RWPE1 (cell line): ENCODE measurements at regions not wholly inside any gene's neighbourhood (a gene's known extent, or its start where the extent isn't known, plus 50 kb on each side); places are given as distances from the start of the nearest gene placed in this dataset.

Source experiments
- CTCF ChIA-PET: fragments of 350-600 bp; sonication (Branson Sonifier 250); formaldehyde crosslinking; extraction: SDS; loops from one replicate; lab custom pipeline; 2021; lab: Yijun Ruan, JAX
- POLR2A ChIA-PET: fragments of 400-600 bp; formaldehyde crosslinking; extraction: SDS; loops from one replicate; lab custom pipeline; 2020; ENCODE audit warnings: antibody characterized with exemption; ENCODE audit not compliant: low non-redundant PET; lab: Yijun Ruan, JAX
- DNase-seq: peaks from one replicate; pipeline ENCODE4 v3.0.0; 2012; ENCODE audit warnings: low spot score
- H3K27ac ChIP-seq: fragments of 450-650 bp; 2 replicates; pipeline ENCODE4 v1.5.1; 2017
- TF ChIP-seq, protein P1 (sequence below): fragments of 450-650 bp; conservative IDR thresholded peaks from 2 replicates; pipeline ENCODE4 v1.5.1; 2017; ENCODE audit warnings: low read depth, mild to moderate bottlenecking

GRCh38 chr11:91133361-91133760 is 910.5 kb upstream of the CHORDC1 start:
- CTCF ChIA-PET: no interaction called here
- POLR2A ChIA-PET: no interaction called here
- DNase-seq: no peak
- TF ChIP-seq, protein P1, sequence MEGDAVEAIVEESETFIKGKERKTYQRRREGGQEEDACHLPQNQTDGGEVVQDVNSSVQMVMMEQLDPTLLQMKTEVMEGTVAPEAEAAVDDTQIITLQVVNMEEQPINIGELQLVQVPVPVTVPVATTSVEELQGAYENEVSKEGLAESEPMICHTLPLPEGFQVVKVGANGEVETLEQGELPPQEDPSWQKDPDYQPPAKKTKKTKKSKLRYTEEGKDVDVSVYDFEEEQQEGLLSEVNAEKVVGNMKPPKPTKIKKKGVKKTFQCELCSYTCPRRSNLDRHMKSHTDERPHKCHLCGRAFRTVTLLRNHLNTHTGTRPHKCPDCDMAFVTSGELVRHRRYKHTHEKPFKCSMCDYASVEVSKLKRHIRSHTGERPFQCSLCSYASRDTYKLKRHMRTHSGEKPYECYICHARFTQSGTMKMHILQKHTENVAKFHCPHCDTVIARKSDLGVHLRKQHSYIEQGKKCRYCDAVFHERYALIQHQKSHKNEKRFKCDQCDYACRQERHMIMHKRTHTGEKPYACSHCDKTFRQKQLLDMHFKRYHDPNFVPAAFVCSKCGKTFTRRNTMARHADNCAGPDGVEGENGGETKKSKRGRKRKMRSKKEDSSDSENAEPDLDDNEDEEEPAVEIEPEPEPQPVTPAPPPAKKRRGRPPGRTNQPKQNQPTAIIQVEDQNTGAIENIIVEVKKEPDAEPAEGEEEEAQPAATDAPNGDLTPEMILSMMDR: no peak
- H3K27ac ChIP-seq: no peak overlapping the region

DNA sequence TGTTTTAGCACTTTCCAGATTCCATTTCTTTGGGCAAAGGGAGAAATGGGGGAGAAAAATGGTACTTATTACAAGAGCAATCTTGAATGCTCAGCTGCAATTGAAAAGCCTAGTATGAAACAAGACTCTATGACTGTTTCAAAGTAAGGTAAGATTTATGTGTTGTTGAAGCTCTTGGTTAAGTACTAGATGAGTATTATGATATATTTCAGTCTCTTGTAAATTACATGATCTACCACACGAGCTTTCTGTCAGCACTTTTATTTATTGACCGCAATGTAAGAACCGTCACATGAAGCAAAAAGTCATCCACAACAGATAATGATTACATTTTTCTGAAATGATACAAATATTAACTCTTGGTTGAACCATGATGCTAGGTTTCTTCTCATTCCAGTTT is 906.7 kb upstream of the CHORDC1 start:
- TF ChIP-seq, protein P1: no peak
- POLR2A ChIA-PET: no interaction called here
- H3K27ac ChIP-seq: no peak overlapping the region
- no peak for DNase-seq
- CTCF ChIA-PET: no interaction called here

GRCh38 chr11:91124363-91124762 is 901.5 kb upstream of the CHORDC1 start:
- TF ChIP-seq, protein P1: no peak
- ChIA-PET POLR2A (no interaction called here), CTCF (no interaction called here)
- no peak overlapping the region for H3K27ac ChIP-seq
- DNase-seq: no peak

- no peak overlapping the region for H3K27ac ChIP-seq
- ChIA-PET POLR2A (no interaction called here), CTCF (no interaction called here)
- DNase-seq: no peak
- TF ChIP-seq, protein P1: no peak
Observed at GRCh38 chr11:91115116-91115515, 892.3 kb upstream of the CHORDC1 start.

- POLR2A ChIA-PET: no interaction called here
- peak; percentile 70 for DNase-seq
- CTCF ChIA-PET: no interaction called here
- H3K27ac ChIP-seq: no peak overlapping the region
- TF ChIP-seq, protein P1: no peak
Observed at GRCh38 chr11:91104237-91104636, 881.4 kb upstream of the CHORDC1 start.

DNA sequence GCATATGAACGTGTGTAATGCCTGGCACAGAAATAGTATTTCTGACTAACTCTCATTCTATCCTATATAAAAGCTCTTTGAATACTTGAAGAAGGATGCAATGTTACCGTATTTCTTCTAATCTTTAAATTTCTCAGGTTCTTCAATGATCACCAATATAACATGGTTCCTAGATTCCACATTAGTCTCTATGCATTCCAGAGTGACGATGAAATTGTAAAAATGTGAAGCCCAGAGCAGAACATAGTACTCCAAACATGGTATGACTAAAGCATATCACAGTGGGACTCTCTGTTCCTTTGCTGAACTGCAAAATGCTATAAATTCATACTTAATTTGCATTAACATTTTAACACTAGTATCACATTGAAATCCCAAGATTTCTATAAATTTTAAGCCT is 877.6 kb upstream of the CHORDC1 start:
- no peak for DNase-seq
- TF ChIP-seq, protein P1: no peak
- ChIA-PET CTCF (no interaction called here), POLR2A (no interaction called here)
- H3K27ac ChIP-seq: no peak overlapping the region

DNA sequence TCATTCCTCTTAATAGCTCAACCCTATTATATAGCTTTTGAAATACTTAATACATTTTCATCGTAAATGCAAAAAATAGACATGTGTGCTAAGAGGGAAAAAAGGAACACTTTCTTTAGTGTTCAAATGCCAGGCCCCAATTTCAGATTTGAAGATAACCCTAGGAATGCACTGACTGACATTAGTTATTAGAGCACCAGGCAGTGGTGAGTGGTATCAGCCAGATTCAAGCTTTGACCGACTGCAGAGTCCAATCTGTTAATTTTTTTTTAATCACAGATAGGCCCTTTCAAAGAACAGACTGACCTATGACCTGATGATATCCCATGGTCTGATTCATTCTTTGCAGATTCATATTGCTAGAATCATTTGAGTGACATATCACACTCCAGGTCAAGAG is 874.2 kb upstream of the CHORDC1 start:
- CTCF ChIA-PET: no interaction called here
- POLR2A ChIA-PET: no interaction called here
- DNase-seq: no peak
- H3K27ac ChIP-seq: no peak overlapping the region
- TF ChIP-seq, protein P1: no peak
